Bone marrow (tissue), 2 donors: ENCODE measurements at regions not wholly inside any gene's neighbourhood (a gene's known extent, or its start where the extent isn't known, plus 50 kb on each side); places are given as distances from the start of the nearest gene placed in this dataset.
"Not testable (repeated sequence)": the region's sequence is repeated elsewhere in the genome, so short reads cannot be mapped to it uniquely, and the experiment has no call there.

ENCODE experiments used
- DNase-seq, 2 donors: peaks; one replicate each; lab custom pipeline; 2025; lab: John Stamatoyannopoulos, UW

DNA sequence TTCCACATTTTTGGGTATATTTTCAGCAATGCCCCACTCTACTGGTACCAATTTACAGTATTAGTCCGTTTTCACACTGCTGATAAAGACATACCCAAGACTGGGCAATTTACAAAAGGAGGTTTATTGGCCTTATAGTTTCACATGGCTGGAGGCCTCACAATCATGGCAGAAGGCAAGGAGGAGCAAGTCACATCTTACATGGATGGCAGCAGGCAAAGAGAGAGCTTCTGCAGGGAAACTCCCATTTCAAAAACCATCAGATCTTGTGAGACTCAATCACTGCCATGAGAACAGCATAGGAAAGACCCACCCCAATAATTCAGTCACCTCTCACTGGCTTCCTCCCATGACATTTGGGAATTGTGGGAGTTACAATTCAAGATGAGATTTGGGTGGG lies 722.9 kb downstream of the NTRK3 start:
- not testable (repeated sequence) for DNase-seq

DNA sequence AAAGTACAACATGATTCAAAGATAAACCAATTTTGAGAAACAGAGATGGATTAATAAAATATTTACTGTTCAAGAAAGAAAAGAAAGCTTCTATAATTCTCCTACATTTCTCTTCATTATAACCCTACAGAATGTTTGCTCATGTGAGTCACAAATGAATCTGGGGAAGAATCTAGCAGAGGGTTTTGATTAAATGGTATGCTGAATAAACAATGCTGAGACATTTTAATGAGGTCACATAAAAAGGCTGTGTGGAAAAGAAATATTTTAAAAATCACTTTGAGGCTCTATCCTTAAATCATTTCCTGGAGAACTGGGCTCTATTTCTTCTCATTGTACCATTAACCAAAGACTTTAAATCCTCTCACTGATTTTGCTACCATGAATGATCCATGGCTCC lies 727.7 kb downstream of the NTRK3 start:
- no peak for DNase-seq

DNA sequence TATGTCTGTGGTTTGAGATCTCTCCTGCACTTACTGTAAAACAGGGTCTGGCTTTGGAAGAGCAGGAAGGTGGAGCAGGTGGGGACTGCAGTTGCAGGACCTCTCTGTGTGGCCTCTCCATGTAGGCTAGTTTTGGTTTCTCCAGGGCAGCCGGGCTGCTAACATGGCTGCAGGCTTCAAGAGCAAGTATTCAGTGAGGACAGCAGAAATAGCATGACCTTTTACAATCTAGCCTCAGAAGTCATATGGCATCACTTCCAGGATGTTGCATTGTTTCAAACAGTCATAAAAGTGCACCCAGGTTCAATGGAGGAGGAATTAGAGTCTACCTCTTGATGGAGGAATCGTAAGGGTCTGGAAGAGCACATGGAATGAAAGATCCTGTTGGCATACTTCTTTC lies 728.7 kb downstream of the NTRK3 start:
- no peak for DNase-seq

DNA sequence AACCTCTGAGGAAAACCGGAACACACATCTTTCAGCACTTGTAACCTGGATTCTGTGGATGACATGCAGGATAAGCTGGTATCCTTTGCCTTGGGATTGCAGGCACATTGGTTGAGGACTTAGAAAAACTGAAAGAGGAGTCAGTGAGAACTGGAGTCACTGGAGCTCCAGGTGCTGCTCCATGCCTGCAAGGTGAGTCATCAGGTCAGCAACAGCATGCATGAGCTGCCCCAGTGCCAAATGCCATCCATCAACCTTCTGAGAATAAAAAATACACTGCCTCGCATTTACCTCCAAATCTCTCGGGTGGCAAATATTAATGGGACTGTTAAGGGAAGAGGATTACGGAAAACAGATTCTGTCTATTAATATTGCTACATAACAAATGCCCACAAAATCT lies 729.1 kb downstream of the NTRK3 start:
- DNase-seq, result no peak

- DNase-seq, result no peak
Observed at GRCh38 chr15:87523516-87523915, 733.0 kb downstream of the NTRK3 start.

- no peak for DNase-seq
Observed at GRCh38 chr15:87522997-87523396, 733.5 kb downstream of the NTRK3 start.

GRCh38 chr15:87518957-87519356 lies 737.6 kb downstream of the NTRK3 start:
- DNase-seq, result no peak

GRCh38 chr15:87508086-87508485 lies 748.5 kb downstream of the NTRK3 start:
- DNase-seq, result no peak

- no peak for DNase-seq
Observed at GRCh38 chr15:87502173-87502572, 754.4 kb downstream of the NTRK3 start.

GRCh38 chr15:87500240-87500639 lies 756.3 kb downstream of the NTRK3 start:
- no peak for DNase-seq

GRCh38 chr15:87498560-87498959 lies 758.0 kb downstream of the NTRK3 start:
- no peak for DNase-seq

DNA sequence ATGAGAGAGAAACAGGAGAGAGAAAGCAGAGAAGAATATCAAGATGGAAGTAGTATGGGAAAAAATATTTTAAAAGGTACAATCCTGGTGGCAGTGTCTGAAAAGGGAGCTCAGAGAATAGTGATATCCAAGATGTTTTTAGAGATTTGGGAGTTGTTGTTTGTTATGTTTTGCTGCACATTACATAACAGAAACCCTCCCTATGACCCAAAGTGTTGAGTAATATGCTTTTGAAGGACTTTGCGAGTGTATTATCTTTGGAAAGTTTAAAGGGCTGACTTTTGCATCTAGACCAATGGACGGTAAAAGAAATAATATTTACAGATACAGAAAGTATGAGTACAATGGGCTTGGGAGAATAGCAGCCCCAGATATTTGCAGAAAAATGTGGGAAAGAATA lies 759.7 kb downstream of the NTRK3 start:
- DNase-seq, result no peak

- DNase-seq, result no peak
Observed at GRCh38 chr15:87496109-87496508, 760.4 kb downstream of the NTRK3 start.

- DNase-seq, result no peak
Observed at GRCh38 chr15:87493803-87494202, 762.7 kb downstream of the NTRK3 start.

GRCh38 chr15:87492321-87492720 lies 764.2 kb downstream of the NTRK3 start:
- DNase-seq, result no peak

- DNase-seq, result no peak
Observed at GRCh38 chr15:87490666-87491065, 765.9 kb downstream of the NTRK3 start.

GRCh38 chr15:87489902-87490665 lies 766.5 kb downstream of the NTRK3 start:
- no peak for DNase-seq

- DNase-seq, result no peak
Observed at GRCh38 chr15:87489456-87489855, 767.1 kb downstream of the NTRK3 start.

GRCh38 chr15:87487484-87487883 lies 769.1 kb downstream of the NTRK3 start:
- DNase-seq, result no peak

GRCh38 chr15:87483468-87483867 lies 773.1 kb downstream of the NTRK3 start:
- no peak for DNase-seq

DNA sequence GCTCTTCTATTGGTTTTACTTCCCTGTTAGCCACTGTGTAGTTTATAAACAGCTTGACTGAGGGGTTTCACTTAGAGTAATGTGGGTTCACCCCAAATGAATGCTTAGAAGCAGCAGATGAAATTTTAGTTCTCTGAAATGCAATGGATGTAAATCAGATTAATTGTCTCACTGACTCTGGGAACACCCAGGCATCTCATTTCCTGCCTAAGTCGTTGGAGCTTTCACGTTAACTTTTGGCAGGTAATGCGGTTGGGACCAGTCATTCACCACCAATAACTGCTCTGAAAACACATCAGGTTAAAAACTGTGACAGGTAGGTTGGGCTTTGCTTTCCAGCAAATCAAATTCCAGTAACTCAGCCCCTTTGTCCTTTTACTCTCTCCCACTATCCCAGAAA lies 775.4 kb downstream of the NTRK3 start:
- DNase-seq, result no peak

DNA sequence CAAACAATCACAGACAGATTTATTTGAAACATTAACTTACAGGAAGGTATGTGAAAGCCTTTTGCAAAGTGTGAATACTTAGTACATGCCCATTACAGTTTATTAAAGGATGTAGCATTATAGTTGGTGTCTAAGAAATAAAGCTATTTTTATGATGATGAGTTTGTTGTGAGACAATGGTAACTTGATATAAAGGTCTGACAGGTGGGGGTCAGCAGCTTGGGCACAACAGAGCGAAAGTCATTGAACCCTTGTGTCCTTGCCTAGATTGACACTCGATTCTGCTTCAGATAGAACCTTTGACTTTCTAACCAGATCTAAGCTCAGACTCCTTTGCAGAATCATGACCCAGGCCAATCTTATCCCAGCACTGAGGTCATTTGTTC lies 777.9 kb downstream of the NTRK3 start:
- DNase-seq, result no peak

GRCh38 chr15:87477737-87478686 lies 778.5 kb downstream of the NTRK3 start:
- DNase-seq, result no peak
